ENCODE measurements at regions not wholly inside any gene's neighbourhood (a gene's known extent, or its start where the extent isn't known, plus 50 kb on each side); places are given as distances from the start of the nearest gene placed in this dataset.
"Not testable (repeated sequence)": the region's sequence is repeated elsewhere in the genome, so short reads cannot be mapped to it uniquely, and the experiment has no call there.

DNA sequence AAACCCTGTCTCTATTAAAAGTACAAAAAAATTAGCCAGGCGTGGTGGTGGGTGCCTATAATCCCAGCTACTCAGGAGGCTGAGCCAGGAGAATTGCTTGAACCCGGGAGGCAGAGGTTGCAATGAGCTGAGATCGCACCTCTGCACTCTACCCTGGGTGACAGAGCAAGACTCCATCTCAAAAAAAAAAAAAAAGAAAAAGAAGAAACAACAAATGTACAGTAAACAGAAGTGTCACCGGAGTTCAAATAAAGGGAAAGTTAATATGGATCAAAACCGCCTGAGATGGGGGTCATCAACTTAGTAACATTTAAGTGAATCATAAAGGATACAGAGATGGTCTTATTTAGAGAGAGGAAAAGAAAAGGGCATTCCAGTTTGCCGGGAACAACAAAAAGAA is 89.3 kb upstream of the OLIG3 start:
- H3K4me3 ChIP-seq (ENCODE audit: insufficient read depth, low read depth, low read length); DNase-seq; H3K27me3 ChIP-seq (ENCODE audit: control insufficient read depth, insufficient read depth, low read length); H3K36me3 ChIP-seq (replicated peaks; ENCODE audit: control insufficient read depth, insufficient read depth, low read length): not testable (repeated sequence)

DNA sequence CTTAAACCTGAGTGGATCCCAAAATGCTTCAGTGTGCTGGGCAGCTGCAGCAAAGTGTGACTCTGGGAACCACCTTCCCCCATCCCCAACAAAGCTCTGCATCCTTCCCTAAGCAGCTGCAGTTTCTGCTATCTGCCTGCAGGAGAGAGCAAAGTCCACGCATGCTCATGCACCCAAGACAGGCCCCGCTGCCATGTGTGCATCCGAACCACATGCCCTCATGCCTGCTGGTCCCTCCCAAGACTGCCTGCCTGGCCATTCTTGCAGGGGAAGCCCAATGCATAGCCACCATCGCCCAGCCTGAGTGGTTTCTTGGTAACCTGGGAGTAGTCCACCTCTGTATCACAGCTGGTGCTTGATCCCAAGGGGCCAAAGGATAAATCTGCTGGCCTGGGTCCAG is 94.3 kb upstream of the OLIG3 start:
- Histone ChIP-seq H3K36me3 (replicated peaks; ENCODE audit: control insufficient read depth, insufficient read depth, low read length) (no peaks in the 10 kb centered on the region), H3K27me3 (ENCODE audit: control insufficient read depth, insufficient read depth, low read length) (no peaks in the 10 kb centered on the region), H3K4me3 (ENCODE audit: insufficient read depth, low read depth, low read length) (no peak overlapping the region)
- peak; percentile 24 for DNase-seq

DNA sequence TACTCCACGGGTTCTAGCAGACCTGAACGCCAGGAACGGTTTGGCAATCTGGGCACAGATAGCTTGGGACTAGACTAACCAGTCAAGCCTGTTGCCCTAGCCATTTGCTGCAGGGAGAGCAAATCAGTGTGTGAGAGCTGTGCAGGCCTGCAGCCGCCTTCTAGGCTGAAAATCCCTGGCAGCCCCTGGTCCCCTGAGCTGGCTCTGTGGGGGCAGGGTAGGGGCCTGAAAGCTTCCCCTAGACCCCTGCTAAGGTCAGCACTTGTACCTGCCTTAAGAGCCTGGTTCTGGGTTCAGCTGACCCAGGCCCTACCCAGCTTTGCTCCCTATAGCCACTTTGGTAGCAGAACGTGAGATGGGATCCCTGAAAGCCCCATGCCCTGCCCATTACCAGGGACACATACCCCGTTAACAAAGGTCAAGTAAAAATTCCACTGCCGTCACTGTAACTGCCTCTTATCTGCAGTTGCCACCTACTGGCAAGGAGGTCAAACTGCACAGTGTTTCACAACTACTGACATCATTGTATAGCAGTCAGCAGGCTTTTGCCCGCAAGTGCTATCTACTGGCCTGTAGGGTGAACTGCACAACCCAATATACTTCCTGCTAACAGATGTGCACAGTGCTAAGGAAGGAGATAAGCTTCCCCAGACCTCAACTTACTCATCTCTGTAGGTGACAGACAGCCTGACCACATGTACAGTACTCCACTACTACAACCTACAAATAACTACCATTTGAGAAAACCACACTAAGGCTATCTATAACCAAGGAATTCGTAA is 95.1 kb upstream of the OLIG3 start:
- DNase-seq, result peak; percentile 54

DNA sequence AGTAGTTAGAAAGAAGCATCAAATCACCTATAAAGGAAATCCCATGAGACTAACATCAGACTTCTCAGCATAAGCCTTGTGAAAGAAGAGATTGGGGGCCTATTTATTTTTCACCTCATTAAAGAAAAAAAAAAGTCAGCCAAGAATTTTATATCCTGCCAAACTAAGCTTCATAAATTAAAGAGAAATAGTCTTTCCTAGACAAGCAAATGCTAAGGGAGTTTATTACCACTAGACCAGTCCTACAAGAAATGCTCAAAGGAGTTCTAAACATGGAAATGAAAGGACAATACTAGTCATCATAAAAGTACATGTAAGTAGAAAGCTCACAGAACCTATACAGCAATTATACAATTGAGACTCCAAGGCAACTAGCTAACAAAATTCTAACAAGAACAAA is 96.5 kb upstream of the OLIG3 start:
- Histone ChIP-seq H3K36me3 (replicated peaks; ENCODE audit: control insufficient read depth, insufficient read depth, low read length) (no peaks in the 10 kb centered on the region), H3K27me3 (ENCODE audit: control insufficient read depth, insufficient read depth, low read length) (no peaks in the 10 kb centered on the region), H3K4me3 (ENCODE audit: insufficient read depth, low read depth, low read length) (no peak overlapping the region)
- no peak for DNase-seq

More for the DNA sequence above, 95.1 kb upstream of the OLIG3 start:
- Histone ChIP-seq H3K4me3 (ENCODE audit: insufficient read depth, low read depth, low read length) (no peak overlapping the region), H3K36me3 (replicated peaks; ENCODE audit: control insufficient read depth, insufficient read depth, low read length) (no peaks in the 10 kb centered on the region), H3K27me3 (ENCODE audit: control insufficient read depth, insufficient read depth, low read length) (no peaks in the 10 kb centered on the region)

DNA sequence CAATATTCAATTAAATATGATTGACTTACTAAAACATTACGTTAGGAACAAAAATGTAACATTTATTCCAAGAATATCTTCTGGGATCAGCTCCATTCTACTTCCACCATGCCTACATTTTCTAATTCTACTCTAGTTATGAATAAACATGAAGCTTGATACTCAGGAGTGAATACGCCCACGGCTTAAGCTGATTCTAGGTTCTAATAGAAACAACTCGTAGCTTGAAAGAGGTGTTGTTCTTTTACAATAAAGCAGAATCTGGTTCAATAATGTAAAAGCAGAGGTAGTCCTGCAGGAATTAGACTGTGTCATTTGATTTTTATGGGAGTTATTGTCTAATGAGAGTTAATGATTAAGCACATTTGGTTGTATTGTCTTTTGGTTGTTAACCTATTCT is 107.3 kb upstream of the OLIG3 start:
- no peak for DNase-seq
- H3K27me3 ChIP-seq (ENCODE audit: control insufficient read depth, insufficient read depth, low read length), result no peaks in the 10 kb centered on the region
- no peaks in the 10 kb centered on the region for H3K36me3 ChIP-seq (replicated peaks; ENCODE audit: control insufficient read depth, insufficient read depth, low read length)
- no peak overlapping the region for H3K4me3 ChIP-seq (ENCODE audit: insufficient read depth, low read depth, low read length)

DNA sequence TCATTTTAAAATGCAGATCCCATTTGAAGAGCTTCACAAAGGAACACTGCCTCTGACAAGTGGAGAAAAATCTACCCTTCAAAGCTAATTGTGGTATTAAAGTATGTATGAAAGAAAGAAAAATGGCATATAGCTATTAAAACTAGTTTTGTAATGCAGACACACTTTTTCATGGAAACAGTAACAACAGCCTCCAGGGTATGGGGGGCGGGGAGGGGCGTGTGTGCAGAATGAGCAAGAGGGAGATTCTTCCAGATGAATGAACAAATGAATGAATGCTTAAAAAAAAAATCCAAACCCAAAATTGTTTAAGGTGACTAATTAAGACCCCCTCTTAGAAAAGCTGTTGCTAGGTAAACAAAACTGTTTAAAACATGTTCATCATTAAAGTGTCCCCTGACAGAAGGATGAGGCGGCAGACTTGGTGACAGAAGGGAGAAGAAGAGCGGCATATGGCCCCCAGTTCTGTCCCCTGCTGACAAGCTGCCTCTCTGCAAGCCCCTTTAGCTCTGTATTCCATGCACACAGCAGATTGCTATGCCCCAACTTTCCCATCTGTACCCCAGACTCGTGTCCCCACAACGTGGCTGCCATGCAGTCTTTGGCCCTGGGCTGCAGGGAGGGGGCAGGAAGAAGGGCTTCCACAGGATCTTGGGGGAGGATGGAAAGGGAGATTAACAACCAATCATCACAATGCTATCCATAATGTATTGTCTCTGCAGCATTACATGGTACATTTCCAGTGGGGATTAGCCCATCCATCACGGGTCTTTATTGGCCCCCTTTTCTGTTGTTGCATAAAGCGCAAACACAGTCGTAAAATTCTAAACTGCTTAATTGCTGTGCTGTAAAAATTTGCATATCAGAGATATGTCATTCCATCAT is 108.4 kb upstream of the OLIG3 start:
- Histone ChIP-seq H3K36me3 (replicated peaks; ENCODE audit: control insufficient read depth, insufficient read depth, low read length) (no peaks in the 10 kb centered on the region), H3K27me3 (ENCODE audit: control insufficient read depth, insufficient read depth, low read length) (no peaks in the 10 kb centered on the region), H3K4me3 (ENCODE audit: insufficient read depth, low read depth, low read length) (no peak overlapping the region)
- DNase-seq, result no peak

DNA sequence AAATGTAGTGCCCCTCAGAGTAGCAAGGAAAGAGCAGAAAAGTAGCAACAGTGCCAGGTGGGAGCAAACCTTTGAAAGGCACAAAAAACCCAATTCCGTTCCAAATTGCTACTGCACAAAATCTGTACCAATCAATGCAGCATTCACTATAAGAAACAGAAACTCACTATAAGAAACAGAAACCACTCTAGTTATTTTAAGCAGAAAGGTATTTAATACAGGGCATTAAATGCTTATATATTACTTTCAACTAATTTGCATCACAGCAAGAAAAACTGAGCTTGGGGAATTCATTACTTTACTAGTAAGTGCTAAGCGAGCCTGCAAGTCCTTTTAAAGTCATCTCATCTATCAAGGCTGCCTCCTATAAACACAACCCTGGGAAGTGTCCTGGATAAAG is 116.5 kb upstream of the OLIG3 start:
- no peak overlapping the region for H3K4me3 ChIP-seq (ENCODE audit: insufficient read depth, low read depth, low read length)
- no peak for DNase-seq
- H3K36me3 ChIP-seq (replicated peaks; ENCODE audit: control insufficient read depth, insufficient read depth, low read length), result no peaks in the 10 kb centered on the region
- H3K27me3 ChIP-seq (ENCODE audit: control insufficient read depth, insufficient read depth, low read length), result no peaks in the 10 kb centered on the region

DNA sequence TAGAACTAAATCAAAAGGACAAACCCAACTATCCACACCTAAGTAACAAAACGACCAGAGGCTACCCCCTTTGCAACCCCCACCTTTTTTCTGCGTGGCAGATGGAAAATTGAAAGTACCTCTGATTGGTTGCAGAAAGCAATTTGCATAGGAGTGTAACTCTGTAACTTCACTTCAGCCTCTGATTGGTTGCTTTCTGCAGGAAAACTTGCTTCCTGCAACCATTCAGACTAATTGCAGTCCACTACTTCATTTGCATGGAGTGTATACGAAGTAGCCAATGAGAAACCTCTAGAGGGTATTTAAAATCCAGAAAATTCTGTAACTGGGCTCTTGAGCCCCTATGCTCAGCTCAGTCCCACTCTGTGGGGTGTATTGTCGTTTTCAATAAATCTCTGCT is 129.1 kb upstream of the OLIG3 start:
- Histone ChIP-seq H3K4me3 (ENCODE audit: insufficient read depth, low read depth, low read length) (no peak overlapping the region), H3K27me3 (ENCODE audit: control insufficient read depth, insufficient read depth, low read length) (no peaks in the 10 kb centered on the region), H3K36me3 (replicated peaks; ENCODE audit: control insufficient read depth, insufficient read depth, low read length) (no peaks in the 10 kb centered on the region)
- DNase-seq, result no peak

DNA sequence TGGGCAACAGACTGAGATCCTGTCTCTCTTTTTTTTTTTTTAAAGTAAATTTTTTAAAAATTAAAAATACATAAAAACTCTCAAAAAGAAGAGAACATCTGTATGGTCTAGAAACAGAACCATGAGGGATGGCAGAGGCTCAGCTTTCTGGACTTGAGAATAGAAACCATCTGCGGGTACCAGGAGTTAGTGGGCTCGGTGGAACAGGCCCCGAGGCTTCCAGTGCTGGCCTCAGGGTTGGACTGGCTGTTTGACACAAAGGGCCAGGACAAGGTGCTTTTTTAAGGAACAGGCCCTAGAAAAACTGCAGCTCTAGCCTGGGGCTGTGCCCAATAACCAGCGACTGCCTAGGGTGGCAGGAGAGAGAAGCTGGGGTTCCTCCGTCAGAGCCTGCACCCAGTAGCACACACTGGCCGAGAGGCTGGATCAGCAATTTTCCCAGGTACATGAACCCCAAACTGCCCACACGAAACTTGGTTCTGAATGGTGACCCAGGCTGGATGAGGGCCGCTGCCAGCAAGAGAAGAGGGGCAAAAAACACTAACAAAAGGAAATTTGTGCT is 131.0 kb upstream of the OLIG3 start:
- H3K36me3 ChIP-seq (replicated peaks; ENCODE audit: control insufficient read depth, insufficient read depth, low read length), result no peaks in the 10 kb centered on the region
- H3K4me3 ChIP-seq (ENCODE audit: insufficient read depth, low read depth, low read length), result no peak overlapping the region
- no peaks in the 10 kb centered on the region for H3K27me3 ChIP-seq (ENCODE audit: control insufficient read depth, insufficient read depth, low read length)
- DNase-seq, result no peak

DNA sequence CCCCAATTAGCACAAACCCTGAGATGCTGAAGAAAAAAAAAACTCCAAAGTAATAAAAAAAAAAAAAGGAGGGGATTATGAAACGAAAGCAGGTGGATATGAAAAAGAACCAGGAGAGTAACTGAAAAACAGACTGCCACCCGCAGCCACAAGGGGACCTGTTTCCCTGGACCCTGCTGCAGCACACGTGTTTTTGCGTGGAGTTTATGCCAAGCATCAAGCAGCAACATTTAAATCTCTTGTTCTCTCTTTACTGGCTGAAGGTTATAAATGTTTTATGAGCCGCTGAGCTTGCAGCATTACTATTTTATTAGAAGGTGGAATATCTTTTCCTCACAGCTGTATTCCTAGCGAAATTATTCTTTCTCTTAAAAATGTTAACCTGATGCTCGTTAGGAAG is 131.6 kb upstream of the OLIG3 start:
- H3K27me3 ChIP-seq (ENCODE audit: control insufficient read depth, insufficient read depth, low read length), result no peaks in the 10 kb centered on the region
- no peaks in the 10 kb centered on the region for H3K36me3 ChIP-seq (replicated peaks; ENCODE audit: control insufficient read depth, insufficient read depth, low read length)
- DNase-seq, result no peak
- no peak overlapping the region for H3K4me3 ChIP-seq (ENCODE audit: insufficient read depth, low read depth, low read length)

DNA sequence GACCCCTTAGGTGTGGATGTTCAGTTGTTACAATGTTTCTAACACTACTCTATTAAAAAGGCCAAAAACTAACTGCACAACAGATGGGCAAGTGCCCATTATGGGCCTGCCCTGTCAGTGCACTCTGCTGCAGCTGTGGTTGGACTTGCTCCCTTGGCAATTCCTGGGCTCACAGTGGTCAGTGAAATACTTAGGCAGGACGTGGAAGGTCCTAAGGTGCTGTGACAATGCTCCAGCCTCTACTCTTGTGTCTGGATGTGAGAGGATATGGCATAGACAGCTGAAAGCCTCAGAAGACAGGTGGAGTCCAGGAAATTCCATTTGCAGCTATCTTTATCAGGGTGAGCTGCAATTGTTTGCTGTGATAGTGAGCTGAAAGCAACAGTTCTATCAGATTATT is 136.5 kb upstream of the OLIG3 start:
- H3K4me3 ChIP-seq (ENCODE audit: insufficient read depth, low read depth, low read length), result no peak overlapping the region
- H3K27me3 ChIP-seq (ENCODE audit: control insufficient read depth, insufficient read depth, low read length), result no peaks in the 10 kb centered on the region
- H3K36me3 ChIP-seq (replicated peaks; ENCODE audit: control insufficient read depth, insufficient read depth, low read length), result no peaks in the 10 kb centered on the region
- DNase-seq, result no peak

DNA sequence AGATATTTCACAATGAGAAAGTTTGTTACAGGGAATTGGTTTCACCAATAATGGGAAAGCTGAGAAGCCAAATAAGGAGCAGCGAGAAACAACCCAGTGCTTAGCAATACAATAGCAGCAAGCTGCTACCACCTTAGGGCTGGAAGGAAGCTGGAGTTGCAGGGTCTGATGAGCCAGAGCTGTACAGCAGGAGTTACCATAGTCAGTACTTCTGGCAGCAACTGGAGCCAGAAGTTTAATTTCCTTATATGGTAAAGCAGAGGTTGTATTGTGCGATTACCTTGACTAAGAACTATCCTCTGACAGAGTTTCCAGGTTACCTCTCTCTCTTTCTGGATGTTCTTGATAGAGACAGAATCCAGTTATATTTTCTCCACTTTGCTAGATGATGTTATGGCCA is 137.1 kb upstream of the OLIG3 start:
- no peaks in the 10 kb centered on the region for H3K27me3 ChIP-seq (ENCODE audit: control insufficient read depth, insufficient read depth, low read length)
- DNase-seq, result peak; percentile 24
- H3K4me3 ChIP-seq (ENCODE audit: insufficient read depth, low read depth, low read length), result no peak overlapping the region

DNA sequence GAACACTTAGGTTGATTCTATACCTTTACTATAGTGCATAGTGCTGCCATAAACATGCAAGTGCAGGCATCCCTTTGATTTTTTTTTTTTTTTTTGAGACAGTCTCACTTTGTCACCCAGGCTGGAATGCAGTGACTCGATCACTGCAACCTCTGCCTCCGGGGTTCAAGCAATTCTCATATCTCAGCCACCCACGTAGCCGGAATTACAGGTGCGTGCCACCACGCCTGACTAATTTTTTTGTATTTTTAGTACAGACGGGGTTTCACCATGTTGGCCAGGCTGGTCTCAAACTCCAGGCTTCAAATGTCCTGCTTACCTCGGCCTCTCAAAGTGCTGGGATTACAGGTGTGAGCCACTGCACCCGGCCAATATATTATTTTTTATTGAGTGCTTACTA is 140.0 kb upstream of the OLIG3 start:
- H3K4me3 ChIP-seq (ENCODE audit: insufficient read depth, low read depth, low read length); DNase-seq; H3K36me3 ChIP-seq (replicated peaks; ENCODE audit: control insufficient read depth, insufficient read depth, low read length); H3K27me3 ChIP-seq (ENCODE audit: control insufficient read depth, insufficient read depth, low read length): not testable (repeated sequence)

More for the DNA sequence above, 137.1 kb upstream of the OLIG3 start:
- no peaks in the 10 kb centered on the region for H3K36me3 ChIP-seq (replicated peaks; ENCODE audit: control insufficient read depth, insufficient read depth, low read length)

DNA sequence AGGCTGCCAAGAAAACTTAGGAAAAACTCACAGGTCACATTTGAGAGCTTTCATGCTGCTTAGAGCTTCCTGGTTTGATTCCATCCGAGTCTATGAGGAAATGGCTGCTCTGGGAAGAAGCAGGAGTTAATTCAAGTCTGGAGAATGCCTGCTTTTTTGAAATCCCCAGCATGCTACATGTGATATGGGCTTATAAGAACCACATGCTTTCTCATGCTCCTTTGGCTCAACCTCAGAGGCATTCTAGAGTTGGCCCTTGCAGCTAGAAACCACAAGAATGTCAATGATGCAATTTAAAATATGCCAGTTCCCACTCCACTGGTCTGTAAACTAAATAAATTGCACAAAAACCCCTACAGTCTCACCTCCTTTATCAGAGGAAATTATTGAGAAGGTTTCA is 142.9 kb upstream of the OLIG3 start:
- Histone ChIP-seq H3K36me3 (replicated peaks; ENCODE audit: control insufficient read depth, insufficient read depth, low read length) (no peaks in the 10 kb centered on the region), H3K4me3 (ENCODE audit: insufficient read depth, low read depth, low read length) (no peak overlapping the region), H3K27me3 (ENCODE audit: control insufficient read depth, insufficient read depth, low read length) (no peaks in the 10 kb centered on the region)
- DNase-seq, result no peak
